ENCODE measurements at regions not wholly inside any gene's neighbourhood (a gene's known extent, or its start where the extent isn't known, plus 50 kb on each side); places are given as distances from the start of the nearest gene placed in this dataset.

- no peak for DNase-seq (ENCODE audit: low read depth in 2 of 2)
- H4K20me1 ChIP-seq (ENCODE audit: control insufficient read depth, extremely low read depth, insufficient read depth, low read length): no peaks in the 10 kb centered on the region
Observed at GRCh38 chr19:30778061-30778460, 405.9 kb downstream of the ZNF536 start.

GRCh38 chr19:30775956-30776355 is 403.8 kb downstream of the ZNF536 start:
- no peak overlapping the region for H3K4me2 ChIP-seq (ENCODE audit: extremely low read depth, insufficient read depth, low read length)
- no peak for TF ChIP-seq CTCF (conservative IDR thresholded peaks at IDR 0.05 in 1 of 2, IDR thresholded peaks at IDR 0.05 in 1 of 2; ENCODE audit: low read depth in 1 of 2, low read length in 2 of 2)
- no peak for TF ChIP-seq EZH2 (IDR thresholded peaks at IDR 0.05; ENCODE audit: low read length, missing control alignments)
- H2AFZ ChIP-seq (ENCODE audit: low read length): no peak overlapping the region
- no peak for DNase-seq (ENCODE audit: low read depth in 2 of 2)
- no peaks in the 10 kb centered on the region for H3K4me1 ChIP-seq (ENCODE audit: control insufficient read depth, extremely low read depth, insufficient read depth, low read length)
- no peaks in the 10 kb centered on the region for H3K79me2 ChIP-seq (ENCODE audit: control insufficient read depth, insufficient read depth, low read length)
- H3K9me3 ChIP-seq (ENCODE audit: control insufficient read depth, insufficient read depth, low read depth, low read length): no peaks in the 10 kb centered on the region
- H3K36me3 ChIP-seq (ENCODE audit: control insufficient read depth, insufficient read depth, low read length): no peaks in the 10 kb centered on the region
- no peaks in the 10 kb centered on the region for H3K27me3 ChIP-seq (ENCODE audit: control insufficient read depth, insufficient read depth, low read length)
- no peaks in the 10 kb centered on the region for H4K20me1 ChIP-seq (ENCODE audit: control insufficient read depth, extremely low read depth, insufficient read depth, low read length)
- H3K27ac ChIP-seq (ENCODE audit: insufficient read depth, low read length): no peak overlapping the region
- H3K9ac ChIP-seq (ENCODE audit: insufficient read depth, low read length): no peak overlapping the region
- H3K4me3 ChIP-seq (replicated peaks in 1 of 4; ENCODE audit: control extremely low read depth in 1 of 4, insufficient read depth in 1 of 4, low read depth in 3 of 4, low read length in 4 of 4): no peak overlapping the region

More at GRCh38 chr19:30778061-30778460, 405.9 kb downstream of the ZNF536 start:
- Histone ChIP-seq H3K4me1 (ENCODE audit: control insufficient read depth, extremely low read depth, insufficient read depth, low read length) (no peaks in the 10 kb centered on the region), H2AFZ (ENCODE audit: low read length) (no peak overlapping the region), H3K27me3 (ENCODE audit: control insufficient read depth, insufficient read depth, low read length) (no peaks in the 10 kb centered on the region), H3K9me3 (ENCODE audit: control insufficient read depth, insufficient read depth, low read depth, low read length) (no peaks in the 10 kb centered on the region), H3K4me2 (ENCODE audit: extremely low read depth, insufficient read depth, low read length) (no peak overlapping the region), H3K79me2 (ENCODE audit: control insufficient read depth, insufficient read depth, low read length) (no peaks in the 10 kb centered on the region), H3K9ac (ENCODE audit: insufficient read depth, low read length) (no peak overlapping the region), H3K27ac (ENCODE audit: insufficient read depth, low read length) (no peak overlapping the region), H3K4me3 (replicated peaks in 1 of 4; ENCODE audit: control extremely low read depth in 1 of 4, insufficient read depth in 1 of 4, low read depth in 3 of 4, low read length in 4 of 4) (no peak overlapping the region), H3K36me3 (ENCODE audit: control insufficient read depth, insufficient read depth, low read length) (no peaks in the 10 kb centered on the region)
- no peak for TF ChIP-seq EZH2 (IDR thresholded peaks at IDR 0.05; ENCODE audit: low read length, missing control alignments)
- TF ChIP-seq CTCF (conservative IDR thresholded peaks at IDR 0.05 in 1 of 2, IDR thresholded peaks at IDR 0.05 in 1 of 2; ENCODE audit: low read depth in 1 of 2, low read length in 2 of 2): no peak

GRCh38 chr19:30774252-30774766 is 402.1 kb downstream of the ZNF536 start:
- no peak for DNase-seq (ENCODE audit: low read depth in 2 of 2)

More at GRCh38 chr19:30774252-30774766, 402.1 kb downstream of the ZNF536 start:
- Histone ChIP-seq H3K4me1 (ENCODE audit: control insufficient read depth, extremely low read depth, insufficient read depth, low read length) (no peaks in the 10 kb centered on the region), H3K9me3 (ENCODE audit: control insufficient read depth, insufficient read depth, low read depth, low read length) (no peaks in the 10 kb centered on the region), H3K9ac (ENCODE audit: insufficient read depth, low read length) (no peak overlapping the region), H3K36me3 (ENCODE audit: control insufficient read depth, insufficient read depth, low read length) (no peaks in the 10 kb centered on the region), H4K20me1 (ENCODE audit: control insufficient read depth, extremely low read depth, insufficient read depth, low read length) (no peaks in the 10 kb centered on the region), H3K79me2 (ENCODE audit: control insufficient read depth, insufficient read depth, low read length) (no peaks in the 10 kb centered on the region), H3K4me3 (replicated peaks in 1 of 4; ENCODE audit: control extremely low read depth in 1 of 4, insufficient read depth in 1 of 4, low read depth in 3 of 4, low read length in 4 of 4) (no peak overlapping the region), H2AFZ (ENCODE audit: low read length) (no peak overlapping the region), H3K27me3 (ENCODE audit: control insufficient read depth, insufficient read depth, low read length) (no peaks in the 10 kb centered on the region), H3K27ac (ENCODE audit: insufficient read depth, low read length) (no peak overlapping the region), H3K4me2 (ENCODE audit: extremely low read depth, insufficient read depth, low read length) (no peak overlapping the region)
- no peak for TF ChIP-seq CTCF (conservative IDR thresholded peaks at IDR 0.05 in 1 of 2, IDR thresholded peaks at IDR 0.05 in 1 of 2; ENCODE audit: low read depth in 1 of 2, low read length in 2 of 2)
- TF ChIP-seq EZH2 (IDR thresholded peaks at IDR 0.05; ENCODE audit: low read length, missing control alignments): no peak

Measured in fibroblast of lung (primary cell).